ENCODE measurements at regions not wholly inside any gene's neighbourhood (a gene's known extent, or its start where the extent isn't known, plus 50 kb on each side); places are given as distances from the start of the nearest gene placed in this dataset.

DNA sequence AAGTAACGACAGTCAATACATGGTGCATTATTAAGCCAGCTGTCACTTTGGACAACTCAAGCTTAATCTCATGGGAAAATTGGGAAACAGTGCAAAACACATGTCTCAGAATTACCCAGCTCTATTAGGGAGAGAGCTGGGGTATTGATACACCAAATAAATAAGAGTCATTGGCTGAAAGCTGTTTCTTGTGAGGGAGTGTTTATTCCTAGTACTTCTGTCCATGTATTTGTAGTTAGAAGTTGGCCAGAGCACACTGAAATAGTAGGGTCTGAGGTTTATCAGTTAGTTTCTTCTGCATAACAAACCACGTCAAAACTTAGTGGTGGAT lies 192.0 kb upstream of the RALGAPA2 start:
- TF ChIP-seq NFIB (CRISPR knock-in tag; IDR thresholded peaks at IDR 0.05; ENCODE audit: borderline replicate concordance) (no peak), MAFF (IDR thresholded peaks at IDR 0.05; ENCODE audit: low read depth, low read length) (no peak), SNAPC5 (CRISPR knock-in tag; IDR thresholded peaks at IDR 0.05; ENCODE audit: borderline replicate concordance) (no peak), ESRRA (CRISPR knock-in tag; IDR thresholded peaks at IDR 0.05; ENCODE audit: low read depth) (no peak), SP2 (CRISPR knock-in tag; IDR thresholded peaks at IDR 0.05) (no peak), POLR2AphosphoS5 (IDR thresholded peaks at IDR 0.05; ENCODE audit: low read depth, low read length) (no peak), SUZ12 (IDR thresholded peaks at IDR 0.05; ENCODE audit: low read depth, low read length) (no peak), ZNF274 (CRISPR knock-in tag; IDR thresholded peaks at IDR 0.05) (no peak), POLR2A (IDR thresholded peaks at IDR 0.05; ENCODE audit: insufficient read depth in 1 of 2, low read depth in 2 of 2, low read length in 2 of 2) (no peak)
- TF ChIP-seq, protein P1, sequence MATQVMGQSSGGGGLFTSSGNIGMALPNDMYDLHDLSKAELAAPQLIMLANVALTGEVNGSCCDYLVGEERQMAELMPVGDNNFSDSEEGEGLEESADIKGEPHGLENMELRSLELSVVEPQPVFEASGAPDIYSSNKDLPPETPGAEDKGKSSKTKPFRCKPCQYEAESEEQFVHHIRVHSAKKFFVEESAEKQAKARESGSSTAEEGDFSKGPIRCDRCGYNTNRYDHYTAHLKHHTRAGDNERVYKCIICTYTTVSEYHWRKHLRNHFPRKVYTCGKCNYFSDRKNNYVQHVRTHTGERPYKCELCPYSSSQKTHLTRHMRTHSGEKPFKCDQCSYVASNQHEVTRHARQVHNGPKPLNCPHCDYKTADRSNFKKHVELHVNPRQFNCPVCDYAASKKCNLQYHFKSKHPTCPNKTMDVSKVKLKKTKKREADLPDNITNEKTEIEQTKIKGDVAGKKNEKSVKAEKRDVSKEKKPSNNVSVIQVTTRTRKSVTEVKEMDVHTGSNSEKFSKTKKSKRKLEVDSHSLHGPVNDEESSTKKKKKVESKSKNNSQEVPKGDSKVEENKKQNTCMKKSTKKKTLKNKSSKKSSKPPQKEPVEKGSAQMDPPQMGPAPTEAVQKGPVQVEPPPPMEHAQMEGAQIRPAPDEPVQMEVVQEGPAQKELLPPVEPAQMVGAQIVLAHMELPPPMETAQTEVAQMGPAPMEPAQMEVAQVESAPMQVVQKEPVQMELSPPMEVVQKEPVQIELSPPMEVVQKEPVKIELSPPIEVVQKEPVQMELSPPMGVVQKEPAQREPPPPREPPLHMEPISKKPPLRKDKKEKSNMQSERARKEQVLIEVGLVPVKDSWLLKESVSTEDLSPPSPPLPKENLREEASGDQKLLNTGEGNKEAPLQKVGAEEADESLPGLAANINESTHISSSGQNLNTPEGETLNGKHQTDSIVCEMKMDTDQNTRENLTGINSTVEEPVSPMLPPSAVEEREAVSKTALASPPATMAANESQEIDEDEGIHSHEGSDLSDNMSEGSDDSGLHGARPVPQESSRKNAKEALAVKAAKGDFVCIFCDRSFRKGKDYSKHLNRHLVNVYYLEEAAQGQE (IDR thresholded peaks at IDR 0.05; ENCODE audit: borderline replicate concordance in 1 of 2, low read depth in 1 of 2, low read length in 2 of 2), result no peak
- TF ChIP-seq, protein P2, sequence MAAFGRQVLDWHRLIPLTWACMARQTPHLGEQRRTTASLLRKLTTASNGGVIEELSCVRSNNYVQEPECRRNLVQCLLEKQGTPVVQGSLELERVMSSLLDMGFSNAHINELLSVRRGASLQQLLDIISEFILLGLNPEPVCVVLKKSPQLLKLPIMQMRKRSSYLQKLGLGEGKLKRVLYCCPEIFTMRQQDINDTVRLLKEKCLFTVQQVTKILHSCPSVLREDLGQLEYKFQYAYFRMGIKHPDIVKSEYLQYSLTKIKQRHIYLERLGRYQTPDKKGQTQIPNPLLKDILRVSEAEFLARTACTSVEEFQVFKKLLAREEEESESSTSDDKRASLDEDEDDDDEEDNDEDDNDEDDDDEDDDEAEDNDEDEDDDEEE (CRISPR knock-in tag; IDR thresholded peaks at IDR 0.05), result no peak
